NCI-H345 (cell line): ENCODE measurements at regions not wholly inside any gene's neighbourhood (a gene's known extent, or its start where the extent isn't known, plus 50 kb on each side); places are given as distances from the start of the nearest gene placed in this dataset.
"Not testable (repeated sequence)": the region's sequence is repeated elsewhere in the genome, so short reads cannot be mapped to it uniquely, and the experiment has no call there.

ENCODE experiments used
- DNase-seq: peaks from one replicate; lab custom pipeline; 2025; lab: John Stamatoyannopoulos, UW

- no peak for DNase-seq
Observed at GRCh38 chr3:189375532-189375931, 203.8 kb downstream of the TPRG1 start.

GRCh38 chr3:189383630-189384029 is 211.9 kb downstream of the TPRG1 start:
- DNase-seq, result no peak

GRCh38 chr3:189385880-189386279 is 214.1 kb downstream of the TPRG1 start:
- DNase-seq, result not testable (repeated sequence)

GRCh38 chr3:189386739-189387138 is 215.0 kb downstream of the TPRG1 start:
- no peak for DNase-seq

- DNase-seq, result no peak
Observed at GRCh38 chr3:189389346-189389745, 217.6 kb downstream of the TPRG1 start.

- no peak for DNase-seq
Observed at GRCh38 chr3:189393598-189393997, 221.8 kb downstream of the TPRG1 start.

- no peak for DNase-seq
Observed at GRCh38 chr3:189394599-189395121, 222.9 kb downstream of the TPRG1 start.

- no peak for DNase-seq
Observed at GRCh38 chr3:189395825-189396224, 224.1 kb downstream of the TPRG1 start.

GRCh38 chr3:189398656-189399055 is 226.9 kb downstream of the TPRG1 start:
- no peak for DNase-seq

- no peak for DNase-seq
Observed at GRCh38 chr3:189401196-189401595, 229.4 kb downstream of the TPRG1 start.

- no peak for DNase-seq
Observed at GRCh38 chr3:189403194-189403593, 228.0 kb upstream of the TP63 start.

- DNase-seq, result no peak
Observed at GRCh38 chr3:189404024-189404423, 227.2 kb upstream of the TP63 start.

GRCh38 chr3:189404797-189405484 is 226.2 kb upstream of the TP63 start:
- no peak for DNase-seq

- no peak for DNase-seq
Observed at GRCh38 chr3:189406148-189406547, 225.0 kb upstream of the TP63 start.

GRCh38 chr3:189410522-189410921 is 220.7 kb upstream of the TP63 start:
- DNase-seq, result no peak

GRCh38 chr3:189419038-189419437 is 212.2 kb upstream of the TP63 start:
- no peak for DNase-seq

- no peak for DNase-seq
Observed at GRCh38 chr3:189419683-189420082, 211.5 kb upstream of the TP63 start.

- DNase-seq, result no peak
Observed at GRCh38 chr3:189424922-189425321, 206.3 kb upstream of the TP63 start.

GRCh38 chr3:189429019-189429418 is 202.2 kb upstream of the TP63 start:
- no peak for DNase-seq

GRCh38 chr3:189430166-189430565 is 201.0 kb upstream of the TP63 start:
- DNase-seq, result no peak

- not testable (repeated sequence) for DNase-seq
Observed at GRCh38 chr3:189442257-189442656, 188.9 kb upstream of the TP63 start.

- DNase-seq, result no peak
Observed at GRCh38 chr3:189446959-189447560, 184.1 kb upstream of the TP63 start.

GRCh38 chr3:189449084-189449483 is 182.1 kb upstream of the TP63 start:
- no peak for DNase-seq

- no peak for DNase-seq
Observed at GRCh38 chr3:189455009-189455408, 176.2 kb upstream of the TP63 start.
